ENCODE measurements at regions not wholly inside any gene's neighbourhood (a gene's known extent, or its start where the extent isn't known, plus 50 kb on each side); places are given as distances from the start of the nearest gene placed in this dataset.

DNA sequence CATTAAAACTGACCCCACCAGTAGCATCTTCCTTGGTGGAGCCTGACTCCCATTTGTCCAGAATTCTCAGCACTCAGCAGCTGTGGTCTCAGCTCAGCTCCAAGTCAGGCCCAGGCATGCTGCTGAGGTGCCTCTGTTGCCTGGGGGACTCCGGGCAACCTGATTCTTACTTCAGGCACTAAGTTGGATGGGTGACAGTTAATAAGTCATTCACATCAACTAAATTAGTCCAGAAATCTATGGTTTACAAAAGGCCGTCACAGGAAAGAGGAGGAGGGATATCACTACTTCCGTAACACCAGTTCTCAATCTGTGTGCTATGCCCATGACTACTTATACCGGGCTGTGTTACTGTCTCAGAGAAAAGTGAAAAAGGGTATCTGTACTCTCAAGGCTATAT lies 310.2 kb downstream of the SATB1 start:
- Histone ChIP-seq H4K20me1 (ENCODE audit: control insufficient read depth, insufficient read depth, low read depth, low read length) (no peaks in the 10 kb centered on the region), H3K4me2 (ENCODE audit: low read length) (no peak overlapping the region), H3F3A (ENCODE audit: control insufficient read depth, insufficient read depth) (no peaks in the 10 kb centered on the region), H3K79me2 (ENCODE audit: control insufficient read depth, low read length) (no peaks in the 10 kb centered on the region), H3K27ac (ENCODE audit: low read depth, low read length) (no peak overlapping the region), H3K4me1 (ENCODE audit: control insufficient read depth, low read length) (no peaks in the 10 kb centered on the region), H3K9me2 (replicated peaks; ENCODE audit: control insufficient read depth, low read length) (no peaks in the 10 kb centered on the region), H3K27me3 (ENCODE audit: control insufficient read depth, low read length) (no peaks in the 10 kb centered on the region), H3K4me3 (ENCODE audit: low read length) (no peak overlapping the region), H3K36me3 (ENCODE audit: control insufficient read depth, low read length) (no peaks in the 10 kb centered on the region), H3K9me3 (ENCODE audit: control insufficient read depth, insufficient read depth, low read length) (no peaks in the 10 kb centered on the region)
- TF ChIP-seq, protein P1, sequence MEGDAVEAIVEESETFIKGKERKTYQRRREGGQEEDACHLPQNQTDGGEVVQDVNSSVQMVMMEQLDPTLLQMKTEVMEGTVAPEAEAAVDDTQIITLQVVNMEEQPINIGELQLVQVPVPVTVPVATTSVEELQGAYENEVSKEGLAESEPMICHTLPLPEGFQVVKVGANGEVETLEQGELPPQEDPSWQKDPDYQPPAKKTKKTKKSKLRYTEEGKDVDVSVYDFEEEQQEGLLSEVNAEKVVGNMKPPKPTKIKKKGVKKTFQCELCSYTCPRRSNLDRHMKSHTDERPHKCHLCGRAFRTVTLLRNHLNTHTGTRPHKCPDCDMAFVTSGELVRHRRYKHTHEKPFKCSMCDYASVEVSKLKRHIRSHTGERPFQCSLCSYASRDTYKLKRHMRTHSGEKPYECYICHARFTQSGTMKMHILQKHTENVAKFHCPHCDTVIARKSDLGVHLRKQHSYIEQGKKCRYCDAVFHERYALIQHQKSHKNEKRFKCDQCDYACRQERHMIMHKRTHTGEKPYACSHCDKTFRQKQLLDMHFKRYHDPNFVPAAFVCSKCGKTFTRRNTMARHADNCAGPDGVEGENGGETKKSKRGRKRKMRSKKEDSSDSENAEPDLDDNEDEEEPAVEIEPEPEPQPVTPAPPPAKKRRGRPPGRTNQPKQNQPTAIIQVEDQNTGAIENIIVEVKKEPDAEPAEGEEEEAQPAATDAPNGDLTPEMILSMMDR (IDR thresholded peaks at IDR 0.05; ENCODE audit: low read depth, low read length, poor library complexity, severe bottlenecking) = no peak
- no peak for TF ChIP-seq EZH2phosphoT487 (IDR thresholded peaks at IDR 0.05; ENCODE audit: borderline replicate concordance, low read length)

DNA sequence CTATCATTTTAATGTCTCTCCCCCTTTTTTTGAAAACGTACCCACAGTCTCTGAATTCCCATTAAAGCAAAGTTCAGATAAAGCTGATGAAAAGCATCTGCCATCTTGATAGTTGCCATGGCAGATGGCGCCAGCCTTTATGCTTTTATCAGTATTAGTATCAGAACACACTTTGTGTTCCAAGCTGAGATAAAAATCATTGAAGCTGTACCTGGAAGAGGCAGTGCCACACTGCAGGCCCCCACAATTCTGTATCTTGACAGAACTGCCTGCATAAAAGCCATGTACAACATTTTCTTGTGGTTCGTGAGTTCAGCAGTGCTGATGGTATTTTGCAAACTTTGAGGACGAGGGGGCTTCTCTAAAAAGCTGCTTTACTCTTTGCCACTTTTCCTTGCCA lies 311.7 kb downstream of the SATB1 start:
- Histone ChIP-seq H3F3A (ENCODE audit: control insufficient read depth, insufficient read depth) (no peaks in the 10 kb centered on the region), H3K9me2 (replicated peaks; ENCODE audit: control insufficient read depth, low read length) (no peaks in the 10 kb centered on the region), H3K9me3 (ENCODE audit: control insufficient read depth, insufficient read depth, low read length) (no peaks in the 10 kb centered on the region), H3K4me3 (ENCODE audit: low read length) (no peak overlapping the region), H3K27me3 (ENCODE audit: control insufficient read depth, low read length) (no peaks in the 10 kb centered on the region), H4K20me1 (ENCODE audit: control insufficient read depth, insufficient read depth, low read depth, low read length) (no peaks in the 10 kb centered on the region), H3K79me2 (ENCODE audit: control insufficient read depth, low read length) (no peaks in the 10 kb centered on the region), H3K36me3 (ENCODE audit: control insufficient read depth, low read length) (no peaks in the 10 kb centered on the region), H3K27ac (ENCODE audit: low read depth, low read length) (no peak overlapping the region), H3K4me2 (ENCODE audit: low read length) (no peak overlapping the region), H3K4me1 (ENCODE audit: control insufficient read depth, low read length) (no peaks in the 10 kb centered on the region)
- TF ChIP-seq, protein P1 (IDR thresholded peaks at IDR 0.05; ENCODE audit: low read depth, low read length, poor library complexity, severe bottlenecking) = no peak
- TF ChIP-seq EZH2phosphoT487 (IDR thresholded peaks at IDR 0.05; ENCODE audit: borderline replicate concordance, low read length) = no peak

DNA sequence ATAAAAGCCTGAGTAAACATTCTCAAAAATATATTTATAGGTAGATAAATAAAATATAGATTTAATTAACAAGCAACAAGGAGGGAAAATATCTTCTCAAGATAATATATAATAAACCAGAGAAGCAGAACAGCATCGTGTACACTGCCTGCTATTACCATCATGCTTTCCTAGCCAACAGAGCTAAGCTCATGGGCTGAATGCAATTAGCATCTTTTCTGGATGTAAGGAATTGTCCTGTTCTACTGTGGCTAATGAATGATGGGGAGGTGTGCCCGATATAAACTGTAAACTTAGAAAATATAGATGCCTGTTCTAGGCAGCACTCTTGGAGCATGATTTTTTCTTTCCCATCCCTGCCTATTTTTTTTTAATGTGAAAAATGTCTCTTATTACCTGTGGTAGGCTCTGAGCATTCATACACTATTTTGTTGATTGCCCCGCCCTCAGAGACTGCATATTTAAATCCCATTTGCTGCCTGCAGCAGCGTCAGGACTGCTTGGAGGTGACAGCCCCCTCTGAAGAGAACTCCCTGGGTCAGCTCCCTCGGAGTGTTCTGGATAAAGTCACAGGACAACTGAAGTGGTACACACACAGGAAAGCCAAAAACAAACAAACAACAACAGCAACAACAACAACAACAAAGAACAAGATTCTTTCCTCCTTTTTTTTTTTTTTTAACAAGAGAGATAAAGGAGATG lies 312.3 kb downstream of the SATB1 start:
- TF ChIP-seq, protein P1 (IDR thresholded peaks at IDR 0.05; ENCODE audit: low read depth, low read length, poor library complexity, severe bottlenecking) = no peak
- no peak for TF ChIP-seq EZH2phosphoT487 (IDR thresholded peaks at IDR 0.05; ENCODE audit: borderline replicate concordance, low read length)
- Histone ChIP-seq H4K20me1 (ENCODE audit: control insufficient read depth, insufficient read depth, low read depth, low read length) (no peaks in the 10 kb centered on the region), H3K27me3 (ENCODE audit: control insufficient read depth, low read length) (no peaks in the 10 kb centered on the region), H3K36me3 (ENCODE audit: control insufficient read depth, low read length) (no peaks in the 10 kb centered on the region), H3K4me3 (ENCODE audit: low read length) (no peak overlapping the region), H3K4me1 (ENCODE audit: control insufficient read depth, low read length) (no peaks in the 10 kb centered on the region), H3K9me3 (ENCODE audit: control insufficient read depth, insufficient read depth, low read length) (no peaks in the 10 kb centered on the region), H3F3A (ENCODE audit: control insufficient read depth, insufficient read depth) (no peaks in the 10 kb centered on the region), H3K4me2 (ENCODE audit: low read length) (no peak overlapping the region), H3K9me2 (replicated peaks; ENCODE audit: control insufficient read depth, low read length) (no peaks in the 10 kb centered on the region), H3K79me2 (ENCODE audit: control insufficient read depth, low read length) (no peaks in the 10 kb centered on the region), H3K27ac (ENCODE audit: low read depth, low read length) (no peak overlapping the region)
